ENCODE measurements at regions not wholly inside any gene's neighbourhood (a gene's known extent, or its start where the extent isn't known, plus 50 kb on each side); places are given as distances from the start of the nearest gene placed in this dataset.

- no peak for DNase-seq
Observed at GRCh38 chr16:65938083-65938482, 428.4 kb upstream of the CDH5 start.

- no peak for DNase-seq
Observed at GRCh38 chr16:65937455-65937854, 429.0 kb upstream of the CDH5 start.

GRCh38 chr16:65936096-65936495, 430.4 kb upstream of the CDH5 start:
- DNase-seq, result no peak

GRCh38 chr16:65934443-65934842, 432.0 kb upstream of the CDH5 start:
- DNase-seq, result no peak

- no peak for DNase-seq
Observed at GRCh38 chr16:65933703-65934102, 432.8 kb upstream of the CDH5 start.

GRCh38 chr16:65932350-65933072, 434.0 kb upstream of the CDH5 start:
- no peak for DNase-seq

GRCh38 chr16:65922923-65923322, 443.6 kb upstream of the CDH5 start:
- no peak for DNase-seq

GRCh38 chr16:65919986-65920376, 446.5 kb upstream of the CDH5 start:
- no peak for DNase-seq

GRCh38 chr16:65919145-65919985, 447.1 kb upstream of the CDH5 start:
- DNase-seq, result no peak

- DNase-seq, result no peak
Observed at GRCh38 chr16:65917466-65917865, 449.0 kb upstream of the CDH5 start.

GRCh38 chr16:65916995-65917394, 449.5 kb upstream of the CDH5 start:
- DNase-seq, result no peak

GRCh38 chr16:65910291-65910690, 456.2 kb upstream of the CDH5 start:
- DNase-seq, result no peak

GRCh38 chr16:65909310-65910050, 457.0 kb upstream of the CDH5 start:
- no peak for DNase-seq

GRCh38 chr16:65908568-65908967, 457.9 kb upstream of the CDH5 start:
- no peak for DNase-seq

- DNase-seq, result no peak
Observed at GRCh38 chr16:65905331-65905730, 461.2 kb upstream of the CDH5 start.

GRCh38 chr16:65896448-65897153, 469.9 kb upstream of the CDH5 start:
- no peak for DNase-seq

GRCh38 chr16:65895906-65896305, 470.6 kb upstream of the CDH5 start:
- no peak for DNase-seq

- DNase-seq, result no peak
Observed at GRCh38 chr16:65895486-65895885, 471.0 kb upstream of the CDH5 start.

GRCh38 chr16:65890203-65890602, 476.3 kb upstream of the CDH5 start:
- no peak for DNase-seq

- no peak for DNase-seq
Observed at GRCh38 chr16:65889533-65889966, 476.9 kb upstream of the CDH5 start.

GRCh38 chr16:65888201-65888600, 478.3 kb upstream of the CDH5 start:
- no peak for DNase-seq

- no peak for DNase-seq
Observed at GRCh38 chr16:65884018-65884417, 482.5 kb upstream of the CDH5 start.

GRCh38 chr16:65878347-65878746, 488.1 kb upstream of the CDH5 start:
- DNase-seq, result no peak

All from activated CD4-positive, alpha-beta T cell treated with anti-CD3 and anti-CD28 coated beads, Interleukin-2, amount 50 U/mL, for 1 hour (primary cell).